H1 (cell line): ENCODE measurements at regions not wholly inside any gene's neighbourhood (a gene's known extent, or its start where the extent isn't known, plus 50 kb on each side); places are given as distances from the start of the nearest gene placed in this dataset.

ENCODE experiments used
- CTCF ChIA-PET: fragments of 300-600 bp; sonication (Branson Sonifier 250); formaldehyde crosslinking; loops from one replicate; lab custom pipeline; 2021; ENCODE audit not compliant: partially characterized antibody; lab: Charles Lee
- POLR2A ChIA-PET: fragments of 300-600 bp; sonication (Branson Sonifier 250); formaldehyde crosslinking; loops from one replicate; lab custom pipeline; 2021; ENCODE audit warnings: inconsistent platforms; ENCODE audit not compliant: partially characterized antibody; lab: Charles Lee
- DNase-seq, 2 experiments: peaks; one replicate each; pipeline versions ENCODE4 v3.0.0 to v3.0.0-alpha.2; 2010 to 2022; ENCODE audit warnings: low spot score in 2 of 2, low read depth in 1 of 2, mixed read lengths in 1 of 2
- FAIRE-seq: peaks from 2 replicates; lab custom pipeline; 2011; peaks lifted over from hg19 to GRCh38; lab: Jason Lieb, UNC
- H2AFZ ChIP-seq: 2 replicates; pipeline ENCODE4 v1.8.1; 2012; ENCODE audit warnings: low read length, inconsistent platforms
- H2AK5ac ChIP-seq: 2 replicates; pipeline ENCODE4 v1.6.1; 2013; ENCODE audit warnings: low read depth, low read length
- H2BK120ac ChIP-seq: replicated peaks from 2 replicates; pipeline ENCODE3; 2013; ENCODE audit warnings: low read depth, low read length, inconsistent platforms
- H2BK12ac ChIP-seq: 2 replicates; pipeline ENCODE4 v1.6.1; 2013; ENCODE audit warnings: low read depth, low read length
- H2BK15ac ChIP-seq: 2 replicates; pipeline ENCODE4 v1.6.1; 2013; ENCODE audit warnings: low read length
- H2BK20ac ChIP-seq: 2 replicates; pipeline ENCODE4 v1.6.1; 2013; ENCODE audit warnings: low read length
- H2BK5ac ChIP-seq: 2 replicates; pipeline ENCODE4 v1.6.1; 2013; ENCODE audit warnings: low read depth, low read length
- H3K14ac ChIP-seq: 2 replicates; pipeline ENCODE4 v1.6.1; 2013; ENCODE audit warnings: inconsistent platforms; ENCODE audit not compliant: insufficient read length
- H3K18ac ChIP-seq: 2 replicates; pipeline ENCODE4 v1.6.1; 2013; ENCODE audit warnings: low read length; ENCODE audit errors: extremely low read depth
- H3K23ac ChIP-seq: 2 replicates; pipeline ENCODE4 v1.6.1; 2013; ENCODE audit warnings: inconsistent platforms; ENCODE audit not compliant: insufficient read length
- H3K23me2 ChIP-seq: 2 replicates; pipeline ENCODE4 v1.6.1; 2013; ENCODE audit warnings: low read depth, low read length
- H3K27ac ChIP-seq: 2 replicates; pipeline ENCODE4 v1.6.1; 2011; ENCODE audit warnings: low read depth, low read length, inconsistent platforms
- H3K27me3 ChIP-seq, 4 experiments: replicated peaks in 1 of 4; 1 replicate in 1 of 4; 2 replicates in 3 of 4; pipeline versions ENCODE4 v1.6.1 to v1.8.1; 2011 to 2013; ENCODE audit warnings: low read length in 3 of 4, mild to moderate bottlenecking in 3 of 4, inconsistent platforms in 2 of 4, mixed read lengths in 2 of 4, moderate library complexity in 1 of 4; ENCODE audit not compliant: control insufficient read depth in 3 of 4, insufficient read depth in 3 of 4; ENCODE audit errors: extremely low read depth in 1 of 4
- H3K36me3 ChIP-seq, 4 experiments: 2 replicates each; pipeline versions ENCODE4 v1.6.1 to v1.8.1; 2011 to 2013; ENCODE audit warnings: mild to moderate bottlenecking in 4 of 4, low read length in 3 of 4, moderate library complexity in 2 of 4, control low read depth in 1 of 4, inconsistent platforms in 1 of 4; ENCODE audit not compliant: insufficient read depth in 4 of 4, control insufficient read depth in 2 of 4
- H3K4ac ChIP-seq: replicated peaks from 2 replicates; pipeline ENCODE3; 2013; ENCODE audit warnings: low read length, low read depth, mixed read lengths, inconsistent platforms; ENCODE audit not compliant: insufficient read length
- H3K4me1 ChIP-seq, 4 experiments: replicated peaks in 1 of 4; 1 replicate in 1 of 4; 2 replicates in 3 of 4; pipeline versions ENCODE4 v1.6.1 to v1.8.1; 2011 to 2013; ENCODE audit warnings: low read length in 3 of 4, inconsistent platforms in 2 of 4, mixed read lengths in 1 of 4; ENCODE audit not compliant: insufficient read depth in 4 of 4, control insufficient read depth in 3 of 4
- H3K4me2 ChIP-seq, 2 experiments: 2 replicates each; pipeline versions ENCODE4 v1.6.1 to v1.8.1; 2011 to 2013; ENCODE audit warnings: low read depth in 2 of 2, low read length in 2 of 2, control low read depth in 1 of 2, inconsistent platforms in 1 of 2, mild to moderate bottlenecking in 1 of 2; ENCODE audit not compliant: insufficient read depth in 1 of 2
- H3K4me3 ChIP-seq, 4 experiments: fragments of 200-600, 300-600 bp in 1 of 4; sonication (generic), shearing (Covaris generic), sonication (Bioruptor Twin) in 1 of 4; 2 replicates each; pipeline versions ENCODE4 v1.5.1 to v1.8.1; 2011 to 2016; ENCODE audit warnings: low read length in 4 of 4, low read depth in 3 of 4, control low read depth in 2 of 4, inconsistent platforms in 2 of 4, mild to moderate bottlenecking in 2 of 4, mixed read lengths in 1 of 4, moderate library complexity in 1 of 4; ENCODE audit not compliant: insufficient read depth in 2 of 4; ENCODE audit errors: extremely low read depth in 1 of 4
- H3K56ac ChIP-seq: replicated peaks from 2 replicates; pipeline ENCODE3; 2013; ENCODE audit warnings: low read depth, mild to moderate bottlenecking, mixed read lengths, low read length, inconsistent platforms; ENCODE audit not compliant: insufficient read length
- H3K79me1 ChIP-seq: 2 replicates; pipeline ENCODE4 v1.6.1; 2013; ENCODE audit warnings: low read depth, low read length, control low read depth
- H3K79me2 ChIP-seq, 2 experiments: 2 replicates each; pipeline versions ENCODE4 v1.6.1 to v1.8.1; 2012 to 2013; ENCODE audit warnings: low read length in 2 of 2, mild to moderate bottlenecking in 2 of 2, inconsistent platforms in 1 of 2; ENCODE audit not compliant: insufficient read depth in 2 of 2, control insufficient read depth in 1 of 2
- H3K9ac ChIP-seq, 4 experiments: replicated peaks in 1 of 4; 1 replicate in 1 of 4; 2 replicates in 3 of 4; pipeline versions ENCODE4 v1.6.1 to v1.8.1; 2011 to 2013; ENCODE audit warnings: low read depth in 3 of 4, low read length in 3 of 4, control low read depth in 2 of 4, mild to moderate bottlenecking in 2 of 4, moderate library complexity in 2 of 4, inconsistent platforms in 1 of 4; ENCODE audit errors: extremely low read depth in 1 of 4
- H3K9me3 ChIP-seq, 2 experiments: 2 replicates each; pipeline versions ENCODE4 v1.6.1 to v1.8.1; 2012 to 2013; ENCODE audit warnings: mild to moderate bottlenecking in 2 of 2, moderate library complexity in 2 of 2, control low read depth in 1 of 2, inconsistent platforms in 1 of 2, low read depth in 1 of 2, low read length in 1 of 2, mixed read lengths in 1 of 2; ENCODE audit not compliant: insufficient read depth in 2 of 2
- H4K20me1 ChIP-seq, 2 experiments: replicated peaks in 1 of 2; 2 replicates each; pipeline versions ENCODE3 to v1.8.1; 2011 to 2013; ENCODE audit warnings: inconsistent platforms in 2 of 2, low read length in 2 of 2, mild to moderate bottlenecking in 1 of 2; ENCODE audit not compliant: insufficient read depth in 2 of 2, control insufficient read depth in 1 of 2
- H4K5ac ChIP-seq: 2 replicates; pipeline ENCODE4 v1.6.1; 2013; ENCODE audit warnings: low read length, low read depth, mixed read lengths, inconsistent platforms; ENCODE audit not compliant: insufficient read length
- H4K8ac ChIP-seq: 2 replicates; pipeline ENCODE4 v1.8.0; 2013; ENCODE audit warnings: mild to moderate bottlenecking, moderate library complexity, low read length, inconsistent platforms; ENCODE audit not compliant: insufficient read depth; ENCODE audit errors: extremely low read depth
- H4K91ac ChIP-seq: replicated peaks from 2 replicates; pipeline ENCODE3; 2013; ENCODE audit warnings: low read length, mixed read lengths, inconsistent platforms; ENCODE audit not compliant: insufficient read length
- BCL11A ChIP-seq, 2 experiments: IDR thresholded peaks; one replicate each; pipeline ENCODE4 v1.6.1; 2011; ENCODE audit warnings: low read depth in 2 of 2, low read length in 2 of 2, mild to moderate bottlenecking in 2 of 2
- CBX5 ChIP-seq: fragments of 300-800, 300-1000 bp; sonication (generic); IDR thresholded peaks from 2 replicates; pipeline ENCODE4 v1.7.1; 2016; ENCODE audit warnings: antibody characterized with exemption, low read length, low read depth
- CEBPB ChIP-seq: IDR thresholded peaks from 2 replicates; pipeline ENCODE4 v1.6.1; 2012; ENCODE audit warnings: low read depth, low read length
- EP300 ChIP-seq, 2 experiments: IDR thresholded peaks; 1 replicate in 1 of 2; 2 replicates in 1 of 2; pipeline ENCODE4 v1.6.1; 2011 to 2012; ENCODE audit warnings: low read depth in 2 of 2, low read length in 2 of 2, mild to moderate bottlenecking in 2 of 2, borderline replicate concordance in 1 of 2, inconsistent platforms in 1 of 2, moderate library complexity in 1 of 2
- GTF2F1 ChIP-seq: IDR thresholded peaks from 2 replicates; pipeline ENCODE4 v1.6.1; 2012; ENCODE audit warnings: low read depth, low read length, improper control_type of control experiment, borderline replicate concordance
- HDAC6 ChIP-seq: IDR thresholded peaks from one replicate; pipeline ENCODE4 v1.7.1; 2012; ENCODE audit warnings: low read depth, mild to moderate bottlenecking, inconsistent platforms, low read length, moderate library complexity
- POLR2A ChIP-seq, 2 experiments: IDR thresholded peaks; 1 replicate in 1 of 2; 2 replicates in 1 of 2; pipeline ENCODE4 v1.6.1; 2011; ENCODE audit warnings: low read depth in 2 of 2, low read length in 2 of 2, mild to moderate bottlenecking in 2 of 2; ENCODE audit errors: control extremely low read depth in 1 of 2
- RFX5 ChIP-seq: IDR thresholded peaks from 2 replicates; pipeline ENCODE4 v1.6.1; 2011; ENCODE audit warnings: low read depth, low read length, improper control_type of control experiment, borderline replicate concordance
- SAP30 ChIP-seq: fragments of 300-600 bp; sonication (generic); IDR thresholded peaks from 2 replicates; pipeline ENCODE4 v1.7.1; 2012; ENCODE audit warnings: low read length, moderate library complexity, mild to moderate bottlenecking, inconsistent platforms; ENCODE audit not compliant: insufficient read depth, insufficient replicate concordance
- SIX5 ChIP-seq: IDR thresholded peaks from 2 replicates; pipeline ENCODE4 v1.6.1; 2011; ENCODE audit warnings: mild to moderate bottlenecking, low read depth, low read length
- TEAD4 ChIP-seq: IDR thresholded peaks from 2 replicates; pipeline ENCODE4 v1.6.1; 2012; ENCODE audit warnings: low read depth, low read length, inconsistent platforms, mixed read lengths
- WGBS, 2 experiments: shearing (Covaris generic) in 1 of 2; methylation state at CpG; one replicate each; pipeline versions ENCODE4 v1.1.6 to v1.1.7; 2013 to 2015; ENCODE audit warnings: low lambda C conversion rate in 2 of 2, mixed read lengths in 2 of 2, inconsistent platforms in 1 of 2, low coverage in 1 of 2, missing lambda C conversion rate in 1 of 2; ENCODE audit not compliant: insufficient replicate concordance in 2 of 2, insufficient coverage in 1 of 2, insufficient read length in 1 of 2; ENCODE audit errors: extremely low coverage in 1 of 2, missing lambda C conversion rate in 1 of 2; 5-methylcytosine and 5-hydroxymethylcytosine counted together

DNA sequence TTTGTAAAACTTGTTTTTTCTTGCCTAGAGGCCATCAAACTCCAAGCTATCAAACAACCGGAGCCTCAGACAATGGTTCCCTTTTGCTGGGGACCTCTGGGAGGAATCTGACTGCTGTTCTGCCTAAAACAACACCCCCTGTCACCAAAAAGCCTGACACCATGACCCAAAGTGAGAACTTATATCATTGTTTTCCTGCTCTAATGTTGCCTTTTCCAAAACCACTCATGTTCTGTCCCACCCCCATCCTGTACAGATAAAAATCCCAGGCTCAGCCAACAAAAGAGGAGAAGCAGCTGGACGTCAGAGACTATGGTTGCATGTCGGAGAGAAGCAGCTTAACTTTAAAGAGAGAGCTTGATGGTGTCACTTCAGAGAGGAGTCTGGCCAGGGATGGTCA, 327.2 kb upstream of the CXADR start:
- H2AFZ ChIP-seq: no peak overlapping the region
- CTCF ChIA-PET: no interaction called here
- DNase-seq: no peak
- no peaks in the 10 kb centered on the region for H3K4me1 ChIP-seq
- H3K9me3 ChIP-seq: no peaks in the 10 kb centered on the region
- no peak overlapping the region for H4K8ac ChIP-seq
- H2BK5ac ChIP-seq: no peak overlapping the region
- H2AK5ac ChIP-seq: no peak overlapping the region
- H2BK12ac ChIP-seq: no peak overlapping the region
- no peak overlapping the region for H2BK20ac ChIP-seq
- WGBS, 2 experiments: 86% methylated on average over 3 of the region's 3 CpGs; no CpG with 5 or more reads in 1 of the 2 experiments
- no peaks in the 10 kb centered on the region for H3K36me3 ChIP-seq
- H2BK120ac ChIP-seq: no peak overlapping the region
- H3K14ac ChIP-seq: no peak overlapping the region
- TF ChIP-seq POLR2A (IDR thresholded peaks at IDR 0.05; ENCODE audit: control extremely low read depth in 1 of 2, low read depth in 2 of 2, low read length in 2 of 2) (no peak), SAP30 (no peak), RFX5 (no peak), HDAC6 (no peak), SIX5 (no peak), TEAD4 (no peak), CEBPB (no peak), CBX5 (no peak), GTF2F1 (no peak), EP300 (IDR thresholded peaks at IDR 0.05; ENCODE audit: borderline replicate concordance in 1 of 2, low read depth in 2 of 2, low read length in 2 of 2) (no peak), BCL11A (IDR thresholded peaks at IDR 0.05; ENCODE audit: low read depth in 2 of 2, low read length in 2 of 2) (no peak)
- TF ChIP-seq, all 59 proteins: peak for 0
- Histone ChIP-seq H3K56ac (no peak overlapping the region), H4K20me1 (no peaks in the 10 kb centered on the region), H3K23ac (no peak overlapping the region), H4K5ac (no peak overlapping the region), H4K91ac (no peak overlapping the region), H3K4me2 (no peak overlapping the region), H3K79me2 (no peaks in the 10 kb centered on the region), H3K4ac (no peak overlapping the region), H3K27me3 (no peaks in the 10 kb centered on the region), H3K27ac (no peak overlapping the region), H3K18ac (no peak overlapping the region), H2BK15ac (no peak overlapping the region), H3K4me3 (no peak overlapping the region), H3K23me2 (no peaks in the 10 kb centered on the region), H3K9ac (no peak overlapping the region), H3K79me1 (no peaks in the 10 kb centered on the region)
- no peak for FAIRE-seq
- POLR2A ChIA-PET: no interaction called here
